ENCODE measurements at regions not wholly inside any gene's neighbourhood (a gene's known extent, or its start where the extent isn't known, plus 50 kb on each side); places are given as distances from the start of the nearest gene placed in this dataset.

- Histone ChIP-seq H3K9me3 (ENCODE audit: control insufficient read depth in 4 of 4, insufficient read depth in 3 of 4, low read length in 3 of 4) (peaks cover 0 to 4% (median 0%) of the 10 kb centered on the region in 4 donors), H3K27me3 (ENCODE audit: control insufficient read depth in 3 of 3, insufficient read depth in 3 of 3, low read length in 2 of 3) (no peaks in the 10 kb centered on the region), H3K36me3 (ENCODE audit: control insufficient read depth in 4 of 4, insufficient read depth in 4 of 4, low read length in 4 of 4) (no peaks in the 10 kb centered on the region), H3K4me3 (no peak overlapping the region), H3K9ac (ENCODE audit: insufficient read depth in 1 of 2, low read length in 2 of 2) (no peak overlapping the region), H3K27ac (ENCODE audit: low read depth in 1 of 2, low read length in 1 of 2) (no peak overlapping the region), H3K4me1 (ENCODE audit: control insufficient read depth in 5 of 5, insufficient read depth in 5 of 5, low read length in 5 of 5) (peaks cover 0 to 4% (median 0%) of the 10 kb centered on the region in 5 donors)
- DNase-seq, result no peak
- no peak for TF ChIP-seq CTCF (IDR thresholded peaks at IDR 0.05; ENCODE audit: control extremely low read depth, extremely low read depth)
- no peak for ATAC-seq (ENCODE audit: insufficient read depth, low FRiP score)
- WGBS, 2 donors, result 72 to 77% methylated on average over 7 of the region's 7 CpGs
Measured at GRCh38 chr6:156146891-156147290, 630.3 kb upstream of the ARID1B start.

GRCh38 chr6:156131221-156131903 is 645.8 kb upstream of the ARID1B start:
- no peak for TF ChIP-seq CTCF (IDR thresholded peaks at IDR 0.05; ENCODE audit: control extremely low read depth, extremely low read depth)
- 51 to 68% methylated on average over 6 of the region's 6 CpGs for WGBS, 2 donors

GRCh38 chr6:156126535-156126934 is 650.6 kb upstream of the ARID1B start:
- no peaks in the 10 kb centered on the region for H3K27me3 ChIP-seq (ENCODE audit: control insufficient read depth in 3 of 3, insufficient read depth in 3 of 3, low read length in 2 of 3)
- H3K27ac ChIP-seq (ENCODE audit: low read depth in 1 of 2, low read length in 1 of 2), result no peak overlapping the region
- no peak for ATAC-seq (ENCODE audit: insufficient read depth, low FRiP score)
- no peak overlapping the region for H3K9ac ChIP-seq (ENCODE audit: insufficient read depth in 1 of 2, low read length in 2 of 2)
- H3K9me3 ChIP-seq (ENCODE audit: control insufficient read depth in 4 of 4, insufficient read depth in 3 of 4, low read length in 3 of 4), result no peaks in the 10 kb centered on the region
- no peak overlapping the region for H3K4me3 ChIP-seq
- DNase-seq, result peak in 2 of 3 donors; percentile 58 to 69
- no peaks in the 10 kb centered on the region for H3K36me3 ChIP-seq (ENCODE audit: control insufficient read depth in 4 of 4, insufficient read depth in 4 of 4, low read length in 4 of 4)
- peaks cover 0 to 15% (median 0%) of the 10 kb centered on the region in 5 donors for H3K4me1 ChIP-seq (ENCODE audit: control insufficient read depth in 5 of 5, insufficient read depth in 5 of 5, low read length in 5 of 5)
- WGBS, 2 donors, result 72 to 88% methylated on average over 5 of the region's 5 CpGs
- TF ChIP-seq CTCF (IDR thresholded peaks at IDR 0.05; ENCODE audit: control extremely low read depth, extremely low read depth), result no peak

More at GRCh38 chr6:156131221-156131903, 645.8 kb upstream of the ARID1B start:
- Histone ChIP-seq H3K4me1 (ENCODE audit: control insufficient read depth in 5 of 5, insufficient read depth in 5 of 5, low read length in 5 of 5) (peaks cover 0 to 3% (median 0%) of the 10 kb centered on the region in 5 donors), H3K9me3 (ENCODE audit: control insufficient read depth in 4 of 4, insufficient read depth in 3 of 4, low read length in 3 of 4) (peaks cover 0 to 3% (median 0%) of the 10 kb centered on the region in 4 donors), H3K36me3 (ENCODE audit: control insufficient read depth in 4 of 4, insufficient read depth in 4 of 4, low read length in 4 of 4) (no peaks in the 10 kb centered on the region), H3K9ac (ENCODE audit: insufficient read depth in 1 of 2, low read length in 2 of 2) (no peak overlapping the region), H3K27me3 (ENCODE audit: control insufficient read depth in 3 of 3, insufficient read depth in 3 of 3, low read length in 2 of 3) (no peaks in the 10 kb centered on the region), H3K27ac (ENCODE audit: low read depth in 1 of 2, low read length in 1 of 2) (no peak overlapping the region), H3K4me3 (no peak overlapping the region)
- no peak for DNase-seq
- ATAC-seq (ENCODE audit: insufficient read depth, low FRiP score), result no peak
